Breast epithelium (tissue), 3 donors: ENCODE measurements at regions not wholly inside any gene's neighbourhood (a gene's known extent, or its start where the extent isn't known, plus 50 kb on each side); places are given as distances from the start of the nearest gene placed in this dataset.

ENCODE experiments used
- CTCF ChIP-seq, 3 donors: fragments of 450-650 bp; IDR thresholded peaks; one replicate each; pipeline ENCODE4 v1.5.1; 2016 to 2017; ENCODE audit warnings: antibody characterized with exemption in 3 of 3, mild to moderate bottlenecking in 3 of 3, moderate library complexity in 3 of 3
- POLR2A ChIP-seq: fragments of 450-650 bp; IDR thresholded peaks from one replicate; pipeline ENCODE4 v1.6.1; 2016; ENCODE audit warnings: antibody characterized with exemption, mild to moderate bottlenecking, moderate library complexity
- POLR2AphosphoS5 ChIP-seq, 3 donors: sonication (generic); formaldehyde crosslinking; IDR thresholded peaks; one replicate each; pipeline ENCODE4 v1.6.1; 2017; ENCODE audit warnings: antibody characterized with exemption in 3 of 3

- no peak for TF ChIP-seq CTCF (IDR thresholded peaks at IDR 0.05)
- TF ChIP-seq POLR2A: no peak
- TF ChIP-seq POLR2AphosphoS5 (IDR thresholded peaks at IDR 0.05): no peak
These were observed 56.8 kb downstream of the BTG1 start for GRCh38 chr12:92088805-92089204.
